ENCODE measurements at regions not wholly inside any gene's neighbourhood (a gene's known extent, or its start where the extent isn't known, plus 50 kb on each side); places are given as distances from the start of the nearest gene placed in this dataset.
"Not testable (repeated sequence)": the region's sequence is repeated elsewhere in the genome, so short reads cannot be mapped to it uniquely, and the experiment has no call there.

DNA sequence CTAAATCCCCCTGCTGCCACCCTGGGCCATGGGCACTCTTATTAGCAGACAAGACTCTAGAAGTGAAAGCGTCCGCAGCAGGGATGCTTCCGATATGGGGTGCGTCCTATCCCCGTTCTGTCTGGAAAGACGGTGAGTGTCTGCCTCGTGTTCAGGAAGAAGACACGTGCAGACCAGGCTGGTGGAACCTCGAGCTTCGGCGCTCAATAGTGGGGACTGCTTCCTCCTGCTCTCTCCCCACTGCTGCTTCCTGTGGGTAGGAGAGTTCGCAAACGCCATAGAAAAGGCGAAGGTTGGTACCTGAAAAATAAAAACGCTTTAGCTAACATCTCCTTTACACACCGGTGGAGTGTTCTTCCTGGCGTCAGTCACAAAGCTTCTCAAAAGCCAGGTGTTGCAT, 67.7 kb upstream of the LYZL2 start:
- not testable (repeated sequence) for DNase-seq

DNA sequence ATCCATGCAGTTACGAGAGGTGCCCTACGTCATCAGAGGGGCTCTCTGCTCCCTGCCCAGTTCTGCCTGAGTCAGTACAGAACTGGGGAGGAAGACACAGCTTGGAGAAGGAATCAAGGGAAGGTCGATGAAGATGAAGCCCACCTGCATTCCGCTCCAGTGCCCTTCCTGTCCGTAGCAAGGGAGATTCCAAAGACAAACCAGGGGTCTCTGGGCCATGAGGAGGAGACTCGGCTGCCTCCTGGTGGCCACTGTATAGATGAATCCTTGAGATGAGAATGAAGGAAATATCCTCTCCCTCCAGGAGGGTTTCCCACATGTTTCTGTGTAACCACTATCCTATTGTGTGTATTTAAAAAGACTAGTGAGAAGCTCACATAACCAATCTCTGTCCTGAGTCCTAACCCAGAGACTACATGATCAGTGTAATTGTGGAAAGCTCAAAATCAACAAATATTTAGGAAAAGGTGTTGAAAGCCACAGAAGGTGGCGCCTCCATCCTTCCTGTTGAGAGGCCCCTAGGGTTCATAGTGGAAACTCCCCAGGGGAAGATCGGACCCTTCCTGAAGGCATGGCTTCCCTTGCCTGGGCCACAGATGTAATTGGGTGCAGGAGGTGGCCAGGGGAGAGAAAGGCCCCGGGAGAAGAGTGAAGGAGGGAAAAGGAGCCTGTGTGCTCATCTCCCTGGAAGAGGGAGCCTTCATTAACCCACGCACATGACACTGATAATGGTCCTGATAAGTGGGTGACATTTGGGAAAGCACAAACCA, 67.0 kb upstream of the LYZL2 start:
- not testable (repeated sequence) for DNase-seq

DNA sequence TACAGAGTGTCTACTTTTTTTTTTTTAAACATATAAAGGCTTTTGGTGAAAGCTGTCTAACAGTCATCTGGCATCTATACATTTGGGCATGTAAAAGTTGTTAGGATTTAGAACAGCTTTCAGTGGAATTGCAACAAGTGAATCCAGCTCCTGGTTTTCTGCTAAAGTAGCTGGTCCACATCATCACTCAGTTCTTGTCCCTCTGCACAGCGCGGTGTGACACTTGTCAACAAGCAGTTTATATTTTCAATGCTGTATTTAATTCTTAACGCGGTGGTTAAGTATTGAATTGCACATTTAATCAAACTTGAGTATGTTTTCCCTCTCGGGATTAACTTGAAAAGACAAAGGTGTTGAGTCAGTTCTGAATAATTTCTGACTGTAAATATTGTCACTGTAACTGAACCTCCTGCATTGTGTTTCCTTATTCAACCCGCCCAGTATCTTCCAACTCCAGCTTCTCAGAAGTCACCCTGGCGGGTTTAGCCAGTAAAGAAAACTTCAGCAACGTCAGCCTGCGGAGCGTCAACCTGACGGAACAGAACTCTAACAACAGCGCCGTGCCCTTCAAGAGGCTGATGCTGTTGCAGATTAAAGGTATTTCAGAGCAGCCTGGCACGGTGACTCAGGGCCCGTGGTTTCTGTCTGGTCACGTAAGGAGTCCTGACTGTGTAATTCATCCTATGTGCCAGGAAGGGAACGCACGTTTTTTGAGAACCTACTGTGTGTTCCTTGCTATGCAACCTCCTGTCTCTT, 66.1 kb upstream of the LYZL2 start:
- not testable (repeated sequence) for DNase-seq

DNA sequence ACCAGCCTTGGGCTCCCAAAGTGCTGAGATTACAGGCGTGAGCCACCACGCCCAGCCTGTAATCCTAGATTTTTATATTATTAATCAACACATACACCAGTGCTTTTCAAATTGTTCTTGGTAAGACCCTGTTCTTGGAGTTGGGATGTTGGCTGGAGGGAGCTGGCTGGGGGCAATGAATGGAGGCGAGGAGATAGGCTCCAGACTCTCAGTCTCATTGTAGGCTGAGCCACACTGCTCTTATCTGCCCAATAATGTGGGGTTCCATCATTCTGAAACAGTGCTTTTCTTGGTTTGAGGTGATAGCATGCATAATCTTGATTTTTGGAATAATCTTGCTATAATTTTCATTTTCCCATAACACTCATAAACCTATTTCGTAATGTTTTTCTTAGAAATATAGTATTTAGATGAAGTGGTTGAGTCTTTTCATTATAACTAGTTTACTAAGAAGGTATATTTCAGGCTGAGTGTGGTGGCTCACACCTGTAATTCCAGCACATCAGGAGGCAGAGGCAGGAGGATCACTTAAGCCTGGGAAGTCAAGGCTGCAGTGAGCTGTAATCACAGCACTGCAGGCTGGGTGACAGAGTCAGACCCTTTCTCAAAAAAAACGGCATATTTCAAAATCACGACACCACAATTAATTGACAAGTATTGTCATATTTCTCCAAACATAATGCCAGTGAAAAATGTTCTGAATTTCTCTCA, 65.1 kb upstream of the LYZL2 start:
- no peak for DNase-seq

DNA sequence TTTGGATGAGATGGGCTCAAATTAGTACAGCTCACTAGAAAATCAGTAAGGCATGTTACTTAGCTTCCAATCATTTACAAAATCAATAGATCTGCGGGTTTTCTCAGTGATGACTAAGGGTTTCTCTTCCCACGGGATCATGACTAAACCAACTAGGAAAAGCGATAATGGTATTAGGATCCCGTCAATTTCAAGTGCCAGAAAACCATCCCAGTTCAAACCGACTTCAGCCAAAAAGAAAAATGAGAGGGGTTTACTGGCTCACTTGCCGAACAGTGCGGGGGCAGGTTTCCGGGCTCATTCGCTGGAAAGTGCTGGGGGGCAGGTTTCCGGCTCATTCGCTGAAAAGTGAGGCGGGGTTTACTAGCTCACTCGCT, 62.1 kb upstream of the LYZL2 start:
- no peak for DNase-seq

DNA sequence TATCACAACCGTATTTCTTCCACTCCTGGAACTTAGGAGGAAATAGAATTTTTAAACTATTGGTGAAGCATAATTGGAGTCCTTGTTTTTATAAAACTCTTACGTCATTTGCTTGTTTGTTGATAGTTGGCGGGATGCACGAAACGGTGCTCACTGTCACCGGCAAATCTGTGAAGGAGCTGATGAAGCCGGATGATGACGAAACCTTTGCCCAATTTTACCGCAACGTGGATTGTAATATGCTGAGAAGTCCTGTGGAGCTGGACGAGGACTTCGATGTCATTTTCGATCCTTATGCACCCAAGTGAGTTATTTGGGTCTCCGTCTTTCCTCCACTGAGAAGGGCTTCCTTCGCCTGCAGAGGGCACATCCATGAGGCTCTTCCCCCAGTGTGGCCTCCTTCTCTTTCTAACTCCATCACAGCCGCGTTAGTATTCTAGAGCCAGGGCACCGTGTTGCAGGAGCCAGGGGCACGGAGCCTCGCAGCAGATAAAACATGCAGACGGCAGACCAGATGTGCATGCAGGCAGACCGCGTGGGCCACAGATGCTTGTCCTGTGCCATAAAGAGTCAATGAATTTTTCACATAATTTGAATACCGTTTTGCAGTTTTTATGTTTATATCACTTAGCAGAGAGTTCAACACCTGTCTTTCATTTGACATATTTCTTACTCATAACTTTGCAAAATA, 61.5 kb upstream of the LYZL2 start:
- not testable (repeated sequence) for DNase-seq

DNA sequence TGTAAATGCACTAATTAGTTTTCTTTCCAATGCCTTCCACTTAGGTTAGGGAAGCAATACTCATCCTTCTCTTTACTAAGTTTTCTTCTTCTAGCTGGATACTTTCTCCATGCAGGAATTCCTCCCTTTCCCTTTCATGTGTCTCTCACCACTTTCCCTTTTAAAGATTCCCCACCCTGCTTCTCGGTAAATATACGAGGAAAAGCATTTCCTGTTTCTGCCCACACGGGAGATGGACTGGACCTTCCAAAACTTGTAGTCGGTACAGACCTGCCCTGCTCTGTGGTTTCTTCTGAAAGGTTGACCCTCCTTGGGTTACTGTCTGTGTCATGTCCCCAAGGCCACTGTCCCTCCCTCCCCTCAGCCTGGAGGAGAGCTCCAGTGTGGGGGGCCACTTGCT, 58.9 kb upstream of the LYZL2 start:
- no peak for DNase-seq

DNA sequence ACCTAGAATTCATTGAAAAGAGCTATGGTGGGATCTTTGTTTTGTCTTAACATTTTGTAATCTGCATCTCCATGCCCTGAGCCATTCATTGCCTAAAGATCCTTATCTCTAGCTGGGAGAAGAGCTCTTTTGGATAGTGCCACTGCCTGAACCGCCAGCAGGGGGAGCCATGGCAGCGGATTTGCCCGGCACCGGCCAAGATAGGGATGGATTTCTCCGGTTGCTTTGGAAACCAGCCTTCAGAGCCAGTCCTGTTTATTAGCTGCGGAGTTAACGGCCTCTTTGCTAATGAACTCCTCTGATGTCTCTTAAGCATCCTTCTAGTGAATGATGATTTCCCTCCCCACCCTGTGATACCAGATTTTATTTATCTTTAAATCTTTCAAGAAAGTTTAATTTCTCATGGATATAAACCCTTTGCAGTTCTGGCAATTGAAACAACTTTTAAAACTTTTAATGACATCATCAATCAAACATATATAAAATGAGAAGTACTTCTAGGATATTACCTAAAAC, 58.2 kb upstream of the LYZL2 start:
- peak; percentile 47 to 79 (median 62) for DNase-seq

DNA sequence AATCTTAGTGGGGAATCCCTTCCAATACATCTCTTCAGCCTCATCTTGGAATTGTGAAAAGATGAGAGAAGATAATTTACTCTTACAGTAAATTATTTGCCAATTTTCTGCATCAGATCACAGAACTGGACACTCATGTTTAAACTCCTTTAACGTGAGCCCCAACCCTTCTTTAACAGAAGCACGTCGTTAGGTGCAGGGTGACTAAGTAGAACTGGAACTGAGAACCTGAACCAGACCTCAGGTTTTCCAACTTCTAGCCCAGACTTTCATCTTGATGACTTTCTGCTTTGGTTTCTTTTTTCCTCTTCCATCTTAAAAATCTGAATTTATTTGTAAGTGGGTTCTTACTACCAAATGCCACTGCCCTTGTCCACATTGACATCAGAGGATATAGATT, 57.2 kb upstream of the LYZL2 start:
- no peak for DNase-seq

DNA sequence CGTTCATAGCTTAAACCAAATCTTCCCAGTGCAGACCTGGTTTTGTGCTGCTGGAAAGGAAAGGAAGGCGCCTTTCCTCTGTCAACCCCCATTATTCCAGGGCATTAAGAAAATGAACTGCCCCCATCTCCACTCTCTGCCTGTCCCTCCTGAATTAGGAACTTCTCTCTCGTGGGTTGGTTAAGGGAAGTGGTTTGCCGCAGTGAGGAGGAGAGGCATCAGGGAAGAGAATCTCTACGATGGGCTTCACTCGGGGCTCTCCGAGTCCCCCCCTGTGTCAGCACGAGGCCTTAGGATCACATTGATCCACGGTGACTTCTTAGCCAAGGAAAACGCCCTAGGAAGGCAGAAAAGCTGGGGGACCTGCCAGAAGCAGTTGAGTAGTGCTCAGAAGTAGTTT, 53.9 kb upstream of the LYZL2 start:
- no peak for DNase-seq

DNA sequence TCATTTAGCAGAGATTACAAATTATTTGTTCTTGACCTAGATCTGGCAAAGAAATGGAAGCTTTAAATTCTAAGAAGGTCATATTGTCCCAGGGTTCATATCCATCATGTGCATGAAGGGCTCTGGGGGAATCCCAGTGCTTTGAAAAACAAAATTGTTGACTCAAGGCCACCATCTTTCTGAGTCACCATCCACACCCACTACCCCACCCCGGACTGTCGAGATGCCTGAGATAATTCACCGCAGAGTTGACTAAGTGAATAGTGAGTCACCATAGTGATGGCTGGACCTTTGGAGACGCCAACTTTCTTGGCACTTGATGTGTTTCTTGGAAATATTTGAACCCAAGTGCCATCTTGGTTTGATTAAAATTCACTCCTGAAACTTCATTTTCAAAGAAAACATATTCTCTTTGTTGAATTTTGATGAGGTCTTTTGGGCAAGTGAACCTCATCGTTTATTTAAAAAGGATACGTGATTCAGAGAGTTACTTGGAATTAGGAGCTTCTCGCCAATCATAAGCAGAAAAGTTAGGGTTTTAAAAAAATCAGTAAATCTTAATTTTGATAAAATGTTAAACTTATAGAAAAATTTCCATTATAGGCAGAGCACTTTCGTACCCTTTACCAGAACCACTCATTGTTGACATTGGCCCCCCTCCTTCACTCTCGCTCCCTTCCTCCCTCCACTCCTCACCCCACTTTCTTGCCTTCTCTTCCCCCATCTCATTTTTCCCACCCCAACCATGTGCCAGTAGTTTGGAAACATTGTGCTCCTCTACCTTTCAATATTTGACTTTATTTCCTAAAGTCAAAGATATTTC, 53.0 kb upstream of the LYZL2 start:
- DNase-seq, result not testable (repeated sequence)

DNA sequence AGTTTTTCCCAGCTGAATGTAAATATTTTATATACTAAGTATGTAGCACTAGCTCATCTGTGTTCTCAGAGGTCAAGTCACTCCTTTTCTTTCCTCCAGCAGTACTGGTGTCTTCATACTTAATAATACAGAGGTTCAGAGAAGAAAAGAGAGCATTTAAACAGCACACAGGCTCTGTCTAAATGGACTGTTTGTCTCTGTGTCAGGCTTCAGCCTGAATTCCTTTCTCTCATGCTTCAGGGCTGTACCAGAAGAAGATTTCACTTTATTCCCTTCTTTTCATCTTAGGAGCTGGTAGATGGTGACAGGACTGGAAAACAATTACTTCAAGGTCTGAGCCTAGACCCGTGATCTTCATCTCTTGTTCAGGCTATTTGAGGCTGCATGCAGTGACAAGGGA, 51.4 kb upstream of the LYZL2 start:
- DNase-seq, result no peak

Data from NCI-H1417 (cell line).